Fibroblast of the conjunctiva (primary cell): ENCODE measurements at regions not wholly inside any gene's neighbourhood (a gene's known extent, or its start where the extent isn't known, plus 50 kb on each side); places are given as distances from the start of the nearest gene placed in this dataset.
"Not testable (repeated sequence)": the region's sequence is repeated elsewhere in the genome, so short reads cannot be mapped to it uniquely, and the experiment has no call there.

Source experiments
- DNase-seq: peaks from one replicate; pipeline ENCODE4 v3.0.0-alpha.2; 2010; ENCODE audit warnings: low read depth

DNA sequence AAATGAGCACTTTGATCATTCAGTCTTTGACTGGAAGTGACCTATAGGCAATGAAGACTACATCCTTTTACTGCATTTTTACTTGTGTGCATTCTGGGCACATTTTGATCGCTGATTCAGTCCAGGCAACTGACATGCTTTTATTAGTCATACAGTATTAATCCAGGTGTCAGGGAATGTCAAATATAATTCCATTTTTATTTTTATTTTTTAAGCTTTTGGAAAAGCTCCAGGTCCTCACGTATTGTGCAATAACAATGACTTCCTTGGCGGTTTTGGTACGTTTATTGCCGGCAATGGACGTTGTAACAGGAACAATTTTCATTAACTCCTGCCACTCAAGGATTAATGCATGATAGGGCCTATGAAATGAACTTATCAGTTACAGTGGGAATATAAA, 302.6 kb upstream of the PTBP2 start:
- DNase-seq = no peak

DNA sequence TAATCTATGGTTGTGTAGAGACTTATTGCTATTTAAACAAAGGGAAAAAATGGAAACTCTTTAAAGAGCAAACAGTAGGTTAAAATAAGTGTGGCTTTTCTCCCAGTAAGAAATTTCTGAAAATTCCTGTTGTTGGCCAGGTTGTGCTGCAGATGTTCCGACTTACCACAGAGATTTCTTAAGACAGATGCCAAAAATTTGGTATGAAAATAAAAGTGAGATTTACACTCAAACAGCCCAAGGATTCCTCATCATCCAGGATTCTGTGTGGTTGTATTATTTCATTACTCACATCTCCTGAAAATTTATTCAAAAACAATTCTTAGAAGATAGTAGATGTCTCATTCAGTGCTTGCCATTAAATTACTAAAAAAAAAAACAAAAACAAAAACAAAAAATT, 296.7 kb upstream of the PTBP2 start:
- peak; percentile 42 for DNase-seq

DNA sequence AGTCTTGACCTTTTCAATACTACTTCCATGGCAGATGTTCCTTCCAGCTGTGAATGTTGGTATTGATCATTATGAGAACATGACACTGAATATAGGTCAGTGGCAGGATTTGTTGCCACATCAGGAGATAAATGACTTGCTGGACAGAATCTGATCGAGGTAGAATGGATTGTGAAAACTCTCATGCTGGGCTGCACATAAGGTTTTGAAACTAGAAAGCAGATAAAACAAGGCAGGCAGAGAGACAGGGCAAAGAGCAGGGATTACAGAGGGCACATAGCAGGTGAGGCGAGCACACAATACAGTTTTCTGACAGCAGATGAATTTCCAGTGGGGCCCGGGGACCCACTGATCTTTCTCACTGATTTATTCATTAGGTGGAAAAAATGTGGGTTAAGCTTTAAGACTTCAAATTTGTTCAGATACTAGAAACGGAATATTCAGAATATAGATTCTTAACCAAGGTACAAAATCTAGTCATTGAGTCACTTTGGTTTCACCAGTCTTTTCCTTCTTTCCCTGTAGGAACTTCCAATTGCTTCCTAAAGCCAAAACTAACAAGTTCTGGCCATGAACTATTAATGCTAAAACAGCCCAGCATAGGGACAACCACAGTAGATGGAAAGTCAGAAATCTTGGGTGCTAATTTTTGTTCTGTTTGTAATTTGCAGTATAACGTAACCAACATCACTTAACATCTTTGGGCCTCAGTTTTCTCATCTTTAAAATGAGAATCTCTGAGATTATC, 296.0 kb upstream of the PTBP2 start:
- no peak for DNase-seq

DNA sequence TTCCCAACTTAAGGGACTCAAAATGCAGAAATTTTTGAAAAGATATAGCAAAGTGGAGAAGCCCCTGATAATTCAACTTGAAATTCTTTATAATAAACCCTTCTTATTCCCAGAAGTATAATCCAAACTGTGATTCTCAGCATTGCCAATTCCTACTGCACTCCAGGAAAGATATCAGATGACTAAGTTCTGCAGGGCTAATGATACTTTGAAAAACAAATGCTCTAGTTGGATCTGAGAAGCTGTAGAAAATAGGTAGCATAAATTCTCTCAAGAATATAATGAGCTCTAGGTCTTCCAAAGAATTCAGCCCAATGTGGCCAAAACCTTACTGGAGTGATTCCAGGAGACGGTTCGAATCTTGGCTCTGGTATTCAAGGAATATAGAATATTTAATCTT, 294.0 kb upstream of the PTBP2 start:
- DNase-seq = no peak

DNA sequence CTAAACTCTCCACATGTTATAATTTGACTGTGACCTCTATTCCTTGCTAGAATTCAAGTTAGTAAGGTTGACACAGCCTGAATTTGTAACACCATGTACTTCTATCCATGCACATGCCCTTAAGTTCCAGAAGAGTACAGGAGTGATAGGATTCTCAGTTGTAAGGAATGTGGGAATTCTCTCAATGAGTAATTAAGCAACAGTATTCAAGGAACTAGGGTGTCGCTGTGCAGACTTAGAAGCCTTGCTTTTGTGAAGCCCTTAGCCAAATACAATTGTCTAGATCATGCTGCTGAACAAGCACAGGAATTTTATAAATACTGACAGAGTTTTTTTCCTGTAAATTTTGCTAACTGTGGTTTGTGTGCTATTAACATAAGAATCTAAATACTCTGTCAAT, 276.3 kb upstream of the PTBP2 start:
- DNase-seq = no peak

DNA sequence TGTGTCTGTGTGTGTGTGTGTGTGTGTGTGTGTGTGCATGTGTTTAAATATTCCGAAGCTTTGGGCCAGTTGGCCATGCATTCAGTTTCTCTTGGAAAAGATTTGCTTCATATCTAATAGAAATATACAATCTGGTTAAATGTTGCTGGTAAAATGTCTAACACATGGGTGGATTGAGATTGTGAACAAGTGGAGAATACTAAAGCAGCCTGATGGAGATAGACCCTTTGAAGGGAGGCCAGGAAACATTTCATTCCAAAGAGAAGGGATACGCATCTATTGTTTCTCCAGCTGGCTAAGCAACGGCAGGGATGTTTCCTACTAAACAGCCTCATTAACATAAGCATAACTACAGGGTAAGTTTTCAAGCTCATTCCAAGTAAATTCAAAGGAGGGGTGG, 257.5 kb upstream of the PTBP2 start:
- DNase-seq = no peak

DNA sequence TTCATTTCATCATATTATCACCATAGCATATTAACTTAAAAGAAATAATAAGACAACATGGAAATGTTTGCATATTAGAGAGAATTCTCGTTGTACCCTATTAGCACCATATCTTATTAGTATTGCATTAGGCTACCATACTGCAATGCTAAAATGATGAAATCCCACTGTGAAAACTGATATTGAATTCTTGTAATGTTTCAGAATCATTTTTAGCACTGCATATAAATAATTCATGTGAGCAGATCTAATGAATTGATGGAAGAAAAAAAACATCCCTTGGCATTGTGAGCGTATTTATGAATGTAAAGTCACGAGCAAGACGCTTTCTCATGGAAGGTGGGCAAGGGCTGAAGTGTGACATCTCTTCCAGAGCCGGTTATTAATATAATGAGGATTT, 257.1 kb upstream of the PTBP2 start:
- no peak for DNase-seq

DNA sequence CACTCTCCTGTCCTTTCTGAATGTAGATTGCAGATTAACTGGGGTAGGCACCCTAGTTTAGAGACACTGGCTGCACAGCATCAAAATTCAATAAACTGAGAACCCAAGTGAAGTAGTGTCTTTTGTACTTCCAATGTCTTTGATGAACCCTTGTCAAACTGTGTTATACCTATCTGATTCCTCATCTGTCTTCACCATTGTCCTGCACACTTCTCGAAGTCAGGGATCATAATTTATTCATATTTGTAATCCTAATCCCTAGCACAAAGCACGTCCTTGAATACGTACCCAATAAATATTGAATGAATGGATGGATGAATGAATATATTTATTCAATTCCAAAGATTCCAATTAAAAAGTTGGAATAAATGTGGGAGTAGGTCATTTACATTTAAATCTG, 256.6 kb upstream of the PTBP2 start:
- no peak for DNase-seq

DNA sequence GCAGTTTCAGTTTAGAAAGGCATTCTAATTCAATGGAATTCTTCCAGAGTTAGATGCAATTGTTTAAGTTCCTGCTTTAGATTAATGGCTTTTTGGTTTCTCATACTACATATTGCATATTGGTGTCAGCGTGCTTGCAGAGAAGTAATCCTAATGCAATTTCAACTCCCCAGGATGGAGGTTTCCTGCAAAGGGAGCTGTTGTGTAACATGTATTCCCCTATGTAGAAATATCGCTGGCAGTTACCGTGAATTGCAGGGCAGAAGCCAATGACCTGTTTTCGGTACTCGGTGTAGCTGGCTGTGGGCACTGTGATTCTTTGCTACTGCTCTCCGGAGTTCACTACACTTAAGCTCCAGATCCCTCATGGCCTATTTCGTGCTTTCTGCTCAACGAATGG, 256.1 kb upstream of the PTBP2 start:
- DNase-seq = peak; percentile 75

DNA sequence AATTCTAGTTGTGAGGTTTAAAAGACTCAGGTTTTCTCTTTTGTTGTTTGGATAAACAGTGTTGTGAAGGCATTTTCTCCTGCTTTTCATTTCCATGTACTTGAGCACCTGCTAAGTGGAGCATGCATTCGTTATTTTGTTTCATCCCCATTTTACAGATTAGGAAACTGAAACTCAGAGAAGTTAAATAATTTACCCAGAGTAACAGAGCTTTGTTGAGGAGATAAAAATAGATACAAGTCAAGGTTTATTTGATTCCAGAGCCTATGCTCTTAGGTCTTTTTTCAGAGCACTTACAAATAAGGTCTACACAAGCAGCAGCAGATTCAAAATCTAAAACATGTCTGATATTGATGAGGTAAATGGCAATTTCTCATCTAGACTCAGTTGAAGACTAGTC, 254.7 kb upstream of the PTBP2 start:
- DNase-seq = no peak

DNA sequence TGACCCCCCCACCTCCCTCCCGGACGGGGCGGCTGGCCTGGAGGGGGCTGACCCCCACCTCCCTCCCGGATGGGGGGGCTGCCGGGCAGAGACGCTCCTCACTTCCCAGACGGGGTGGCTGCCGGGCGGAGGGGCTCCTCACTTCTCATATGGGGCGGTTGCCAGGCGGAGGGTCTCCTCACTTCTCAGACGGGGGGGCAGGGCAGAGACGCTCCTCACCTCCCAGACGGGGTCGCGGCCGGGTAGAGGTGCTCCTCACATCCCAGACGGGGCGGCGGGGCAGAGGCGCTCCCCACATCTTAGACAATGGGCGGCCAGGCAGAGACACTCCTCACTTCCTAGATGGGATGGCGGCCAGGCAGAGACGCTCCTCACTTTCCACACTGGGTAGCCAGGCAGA, 251.9 kb upstream of the PTBP2 start:
- not testable (repeated sequence) for DNase-seq

DNA sequence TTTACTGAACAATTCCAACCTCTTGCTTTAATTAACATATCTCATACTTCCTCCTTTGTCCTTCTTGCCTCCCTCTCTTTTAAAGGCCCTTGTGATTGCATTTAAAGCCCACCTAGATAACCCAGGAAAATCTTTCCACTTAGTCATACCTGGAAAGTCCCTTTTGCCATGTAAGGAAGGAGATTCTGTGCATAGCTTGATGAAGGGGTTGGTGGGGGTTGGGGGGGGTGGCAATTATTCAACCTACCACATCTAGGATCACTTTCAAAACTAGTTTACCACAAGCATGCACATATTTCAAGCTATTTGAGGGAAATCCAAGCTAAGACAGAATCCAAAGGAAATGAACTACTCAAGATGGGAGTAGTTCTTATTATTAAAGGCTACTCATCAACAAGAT, 249.1 kb upstream of the PTBP2 start:
- DNase-seq = no peak

DNA sequence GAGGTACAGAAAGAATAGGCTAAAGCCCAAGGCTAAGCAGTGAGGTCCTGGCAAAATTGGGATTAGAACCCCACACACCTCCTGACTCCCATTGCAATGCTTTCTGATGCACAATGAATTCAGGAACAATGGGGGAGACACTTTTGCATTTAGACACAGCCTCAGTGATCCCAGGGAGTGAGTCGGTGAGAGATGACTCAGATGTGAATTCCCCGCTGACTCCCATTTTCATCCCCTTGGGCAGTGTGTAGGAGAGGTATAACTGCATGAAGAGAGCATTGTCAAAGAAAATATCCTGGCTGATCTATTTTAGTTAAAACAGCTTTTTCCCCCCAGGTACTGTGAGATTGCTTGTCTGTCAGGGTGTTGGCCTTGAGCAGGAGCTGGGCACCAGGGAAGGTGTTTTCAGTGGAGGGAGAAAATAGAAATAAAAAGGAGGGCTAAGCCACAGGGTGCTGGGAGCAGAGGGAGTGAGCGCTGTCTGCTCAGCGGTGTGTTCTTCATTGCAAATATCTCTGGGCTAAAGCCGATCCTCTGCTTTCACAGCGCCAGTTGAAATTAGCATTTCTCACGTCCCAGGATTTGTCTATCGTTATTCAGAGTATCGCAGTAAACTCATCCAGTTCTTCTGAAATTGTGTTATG, 247.7 kb upstream of the PTBP2 start:
- DNase-seq = no peak

DNA sequence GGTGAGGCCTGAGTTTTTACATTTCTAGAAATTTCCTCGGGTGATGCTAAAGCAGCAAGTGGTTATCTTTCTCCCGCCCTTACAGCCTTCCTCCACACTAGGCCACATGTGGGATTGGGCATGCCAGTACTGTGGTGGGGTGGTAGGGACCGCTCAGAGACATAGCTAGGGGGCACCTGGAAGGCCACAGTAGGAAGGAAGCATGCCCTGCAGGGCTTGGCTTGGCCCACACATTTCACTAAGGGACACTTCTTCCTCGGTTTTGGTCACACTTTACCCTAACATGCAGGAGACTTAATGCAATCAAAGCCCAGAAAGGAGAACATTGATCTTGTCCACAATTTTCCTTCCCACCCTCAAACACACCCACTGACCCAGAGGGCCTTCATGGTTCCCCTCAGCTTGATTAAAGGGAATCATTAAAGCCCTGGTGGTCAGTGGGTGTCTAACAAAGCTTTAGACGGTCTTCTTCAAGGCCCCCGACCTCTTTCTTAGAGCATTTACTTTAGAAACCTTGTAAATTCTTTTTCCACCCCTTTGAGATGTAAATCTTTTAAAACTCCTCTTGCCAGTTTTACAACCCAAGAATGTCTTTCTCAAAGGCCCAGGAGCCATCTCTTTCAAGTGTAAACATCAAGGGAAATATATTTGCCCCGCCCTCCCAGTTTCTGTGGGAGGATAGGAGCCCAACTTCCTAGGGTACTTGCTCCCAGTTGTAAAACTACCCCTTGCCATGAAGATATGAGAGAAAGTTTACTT, 246.4 kb upstream of the PTBP2 start:
- DNase-seq = no peak

DNA sequence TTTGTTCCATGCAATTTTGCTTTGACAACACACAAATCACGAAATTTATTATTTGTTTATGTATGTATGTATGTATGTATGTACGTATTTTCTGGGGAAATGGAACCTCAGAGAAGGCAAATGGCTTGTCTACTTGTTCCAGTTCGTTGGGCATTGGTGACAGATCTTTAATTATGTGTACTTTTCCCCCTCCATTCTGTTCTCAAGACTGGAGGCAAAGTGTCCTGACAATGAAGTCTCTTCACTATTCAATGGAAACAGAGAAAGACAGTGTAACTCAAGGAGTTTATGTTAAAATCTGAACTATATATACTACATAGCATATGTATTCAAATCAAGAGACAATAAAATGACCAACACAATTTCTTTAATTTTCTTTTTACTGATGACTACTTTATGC, 245.7 kb upstream of the PTBP2 start:
- no peak for DNase-seq

DNA sequence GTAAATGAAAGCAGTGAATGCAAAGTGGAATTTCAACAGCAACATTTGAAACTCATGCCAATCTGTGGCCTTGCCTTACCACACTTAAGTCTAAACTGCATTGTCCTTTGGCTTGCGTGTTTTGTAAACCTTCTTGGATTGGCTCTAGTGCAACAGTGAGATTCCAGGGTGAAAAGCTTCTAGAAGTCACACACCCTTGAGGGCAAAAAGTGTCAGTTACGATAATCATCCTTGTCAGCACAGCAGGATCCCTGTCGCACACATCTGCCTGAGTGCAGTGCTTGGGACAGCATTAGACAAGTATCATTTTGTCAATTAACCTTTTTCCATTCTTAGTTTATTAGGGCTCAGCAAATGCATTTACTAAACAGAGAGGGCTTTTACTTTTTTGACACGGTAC, 243.4 kb upstream of the PTBP2 start:
- DNase-seq = no peak

DNA sequence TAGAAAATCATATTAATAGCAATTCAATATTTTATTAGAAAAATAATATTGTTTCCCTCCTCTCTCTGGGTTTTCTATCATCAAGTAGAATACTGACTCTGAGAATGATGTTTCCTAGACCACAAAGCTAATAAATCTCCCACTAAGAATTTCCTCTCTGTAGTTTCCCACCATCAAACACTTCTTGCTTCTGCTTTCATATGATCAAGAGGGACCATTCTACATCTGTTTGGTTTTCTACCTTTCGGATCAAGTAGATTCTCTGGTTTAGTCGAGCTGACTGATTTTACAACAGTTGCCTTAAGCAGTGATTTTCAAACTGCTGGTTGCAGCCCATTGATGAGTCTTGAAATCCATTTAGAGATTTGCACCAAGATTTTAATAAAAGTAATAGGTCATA, 240.2 kb upstream of the PTBP2 start:
- no peak for DNase-seq

DNA sequence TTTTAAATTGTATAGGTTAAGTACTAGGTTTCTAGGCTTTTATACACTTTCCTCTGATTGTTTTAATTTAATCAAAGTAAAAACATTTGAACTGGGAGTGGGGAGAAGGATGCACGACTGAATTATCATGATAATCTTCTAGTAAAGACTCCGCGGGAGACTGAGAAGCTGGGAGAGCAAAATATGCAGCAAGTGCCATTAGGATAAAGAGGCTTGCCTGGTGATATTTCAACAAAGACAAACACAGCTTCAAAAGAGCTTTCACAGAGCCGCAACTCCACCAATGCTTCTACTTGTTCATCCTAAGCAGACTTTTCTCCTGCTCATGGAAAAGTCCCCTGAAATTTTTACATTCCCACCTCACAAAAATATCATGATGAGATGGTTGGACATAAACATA, 239.0 kb upstream of the PTBP2 start:
- no peak for DNase-seq

DNA sequence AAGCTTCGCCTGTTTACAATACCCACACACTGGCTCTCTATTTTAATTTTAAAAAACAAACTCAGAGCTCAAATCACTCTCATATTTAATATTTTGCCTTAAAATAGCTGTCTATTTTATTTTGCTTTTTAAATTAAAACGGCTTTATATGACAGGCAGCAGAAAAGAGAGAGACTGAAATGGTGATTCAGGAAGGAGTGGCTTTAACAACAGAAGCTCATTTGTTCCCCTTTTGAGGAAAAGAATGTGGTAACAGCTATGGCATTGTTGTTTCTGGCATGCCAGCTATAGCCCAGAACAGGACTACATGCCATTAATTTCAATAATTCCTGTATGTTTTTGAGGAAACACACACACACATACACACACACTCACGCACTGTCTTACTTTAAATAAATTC, 234.2 kb upstream of the PTBP2 start:
- DNase-seq = no peak

DNA sequence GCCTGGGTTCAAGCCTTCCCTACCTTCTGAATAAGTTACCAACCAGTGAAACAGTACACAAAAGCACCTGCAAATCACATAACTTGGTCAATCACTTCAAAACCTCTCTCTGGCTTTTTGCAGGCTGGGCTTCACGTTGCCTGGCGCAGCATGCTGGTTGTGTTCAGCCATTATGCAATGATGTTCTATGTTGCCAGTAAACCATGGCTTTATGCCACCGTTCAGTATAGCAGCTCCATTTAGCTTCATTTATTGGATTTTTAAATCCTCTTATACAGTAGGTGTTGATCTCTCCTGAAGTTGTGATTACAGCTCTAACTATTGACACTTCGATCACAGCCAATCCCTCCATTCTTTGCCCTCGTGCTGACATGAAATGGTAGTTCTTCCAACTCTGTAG, 233.6 kb upstream of the PTBP2 start:
- DNase-seq = peak; percentile 27

DNA sequence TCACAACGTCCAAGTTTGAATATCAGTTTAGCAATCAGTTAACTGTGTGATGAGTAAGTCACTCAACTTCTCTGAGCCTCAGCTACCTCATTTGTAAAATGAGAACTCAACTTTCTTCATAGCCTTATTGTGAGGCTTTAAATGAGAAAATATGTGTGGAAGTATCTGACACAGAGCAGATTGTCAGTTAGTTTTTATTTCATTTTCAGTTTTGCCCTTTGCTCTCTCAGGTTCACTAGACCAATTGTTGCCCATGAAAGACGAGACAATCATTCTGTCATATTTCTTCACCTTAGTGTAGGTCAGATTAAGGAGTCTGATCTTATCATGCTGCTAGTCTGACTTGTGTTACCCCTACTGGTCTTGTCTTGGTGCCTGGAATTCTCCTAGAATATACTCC, 232.8 kb upstream of the PTBP2 start:
- DNase-seq = no peak

DNA sequence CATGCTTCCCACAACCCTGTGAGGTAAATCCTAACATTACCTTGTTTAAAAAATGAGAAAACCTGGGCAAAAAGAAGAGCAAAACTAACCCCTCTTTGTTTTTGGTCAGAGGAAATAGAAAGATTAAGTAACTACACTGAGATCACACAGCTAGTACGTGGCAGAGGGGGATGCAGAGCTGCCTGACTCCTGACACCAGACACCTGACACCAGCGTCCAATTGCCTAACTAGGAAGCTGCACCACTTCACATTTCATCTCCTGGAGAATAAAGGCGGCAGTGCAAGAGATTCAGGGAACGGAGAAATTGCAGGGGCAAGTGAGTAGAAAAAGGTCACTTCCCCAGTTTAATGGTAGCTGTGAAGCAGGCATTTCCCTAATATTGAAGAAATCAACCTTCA, 229.3 kb upstream of the PTBP2 start:
- DNase-seq = no peak

DNA sequence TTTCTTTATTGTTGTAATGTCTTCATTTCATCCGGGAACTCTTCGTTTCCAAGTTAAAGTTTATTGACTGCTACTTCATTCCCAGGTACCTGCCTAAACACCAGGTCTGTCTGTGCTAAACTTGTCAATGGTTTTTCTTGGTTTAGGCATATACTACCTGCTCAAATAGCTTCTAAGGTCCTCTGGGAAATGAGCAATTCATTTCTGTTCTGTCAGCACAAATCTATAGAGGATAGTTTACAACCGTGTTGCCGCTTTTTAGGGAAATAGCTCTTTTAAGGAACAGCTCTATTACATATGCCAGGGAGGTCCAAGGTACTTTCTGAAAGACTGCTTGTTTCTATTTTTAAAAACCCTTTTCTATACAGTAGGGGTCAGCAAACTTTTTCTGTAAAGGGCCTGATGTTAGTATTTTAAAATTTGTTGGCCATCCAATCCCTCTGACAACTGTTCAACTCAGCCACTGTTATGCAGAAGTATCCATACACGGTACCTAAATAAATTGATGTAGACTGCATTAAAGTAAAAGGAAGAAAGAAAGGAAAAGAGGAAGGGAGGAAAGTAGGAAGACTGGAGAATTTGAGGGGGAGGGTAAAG, 222.7 kb upstream of the PTBP2 start:
- DNase-seq = no peak
